HEK293 (cell line): ENCODE measurements at regions not wholly inside any gene's neighbourhood (a gene's known extent, or its start where the extent isn't known, plus 50 kb on each side); places are given as distances from the start of the nearest gene placed in this dataset.

Source experiments
- CTCF ChIA-PET: fragments of 350-600 bp; formaldehyde crosslinking; extraction: SDS; loops from one replicate; lab custom pipeline; 2021; ENCODE audit warnings: antibody characterized with exemption; lab: Yijun Ruan, JAX
- POLR2A ChIA-PET: fragments of 300-600 bp; formaldehyde crosslinking; extraction: SDS; loops from one replicate; lab custom pipeline; 2020; ENCODE audit warnings: antibody characterized with exemption, inconsistent platforms; lab: Yijun Ruan, JAX
- H3K27ac ChIP-seq: fragments of 200-500 bp; sonication (Bioruptor generic); 2 replicates; pipeline ENCODE4 v1.5.1; 2014; ENCODE audit warnings: low read depth, low read length, control low read depth, inconsistent platforms; ENCODE audit errors: extremely low read depth
- H3K36me3 ChIP-seq, 2 experiments: fragments of 200-500 bp in 1 of 2; sonication (Bioruptor generic) in 1 of 2; 1 replicate in 1 of 2; 2 replicates in 1 of 2; pipeline ENCODE4 v1.5.1; 2014 to 2017; ENCODE audit warnings: inconsistent platforms in 2 of 2, low read length in 2 of 2; ENCODE audit not compliant: control insufficient read depth in 2 of 2, insufficient read depth in 1 of 2
- H3K4me1 ChIP-seq: fragments of 200-500 bp; sonication (Bioruptor generic); 2 replicates; pipeline ENCODE4 v1.5.1; 2014; ENCODE audit warnings: mild to moderate bottlenecking, low read length, inconsistent platforms; ENCODE audit not compliant: control insufficient read depth, insufficient read depth
- H3K4me3 ChIP-seq: 2 replicates; pipeline ENCODE4 v1.5.1; 2011; ENCODE audit warnings: low read depth, mild to moderate bottlenecking, control low read depth, low read length, moderate library complexity
- H3K9me3 ChIP-seq: fragments of 200-500 bp; sonication (Bioruptor generic); 2 replicates; pipeline ENCODE4 v1.5.1; 2014; ENCODE audit warnings: low read depth, low read length, inconsistent platforms; ENCODE audit not compliant: control insufficient read depth, insufficient read depth
- HOXA7 ChIP-seq: sonication (generic); formaldehyde crosslinking; IDR thresholded peaks from 2 replicates; pipeline ENCODE4 v1.8.1; 2022; ENCODE audit warnings: missing genetic modification reagents, borderline replicate concordance
- KLF7 ChIP-seq: fragments of 450-650 bp; formaldehyde crosslinking; IDR thresholded peaks from 2 replicates; pipeline ENCODE4 v1.5.1; 2016; ENCODE audit warnings: missing biosample characterization, missing genetic modification characterization, borderline replicate concordance
- RBAK ChIP-seq: fragments of 450-650 bp; formaldehyde crosslinking; IDR thresholded peaks from 2 replicates; pipeline ENCODE4 v1.5.1; 2016; ENCODE audit warnings: missing biosample characterization, missing genetic modification characterization
- SCRT1 ChIP-seq: fragments of 450-650 bp; formaldehyde crosslinking; IDR thresholded peaks from 2 replicates; pipeline ENCODE4 v1.5.1; 2016; ENCODE audit warnings: missing biosample characterization, missing genetic modification characterization, borderline replicate concordance
- ZBTB1 ChIP-seq: fragments of 450-650 bp; formaldehyde crosslinking; IDR thresholded peaks from 2 replicates; pipeline ENCODE4 v1.5.1; 2016; ENCODE audit warnings: missing biosample characterization, missing genetic modification characterization
- ZBTB21 ChIP-seq: fragments of 450-650 bp; formaldehyde crosslinking; IDR thresholded peaks from 2 replicates; pipeline ENCODE4 v1.5.1; 2017; ENCODE audit warnings: missing biosample characterization, missing genetic modification characterization
- ZEB2 ChIP-seq: fragments of 450-650 bp; formaldehyde crosslinking; IDR thresholded peaks from 2 replicates; pipeline ENCODE4 v1.5.1; 2016; ENCODE audit warnings: missing biosample characterization, missing genetic modification characterization
- ZFHX2 ChIP-seq: fragments of 450-650 bp; formaldehyde crosslinking; conservative IDR thresholded peaks from 2 replicates; pipeline ENCODE4 v1.5.1; 2016; ENCODE audit warnings: missing biosample characterization, missing genetic modification characterization
- ZFP3 ChIP-seq: fragments of 450-650 bp; formaldehyde crosslinking; IDR thresholded peaks from 2 replicates; pipeline ENCODE4 v1.5.1; 2016; ENCODE audit warnings: low read depth, missing biosample characterization, missing genetic modification characterization
- ZIC2 ChIP-seq: fragments of 450-650 bp; formaldehyde crosslinking; IDR thresholded peaks from 2 replicates; pipeline ENCODE4 v1.5.1; 2016; ENCODE audit warnings: missing biosample characterization, missing genetic modification characterization
- ZNF138 ChIP-seq: fragments of 450-650 bp; formaldehyde crosslinking; IDR thresholded peaks from 2 replicates; pipeline ENCODE4 v1.5.1; 2016; ENCODE audit warnings: missing biosample characterization, missing genetic modification characterization, borderline replicate concordance
- ZNF174 ChIP-seq: fragments of 450-650 bp; formaldehyde crosslinking; IDR thresholded peaks from 2 replicates; pipeline ENCODE4 v1.5.0; 2017; ENCODE audit warnings: missing biosample characterization, mild to moderate bottlenecking, missing genetic modification characterization
- ZNF311 ChIP-seq: fragments of 450-650 bp; formaldehyde crosslinking; IDR thresholded peaks from 2 replicates; pipeline ENCODE4 v1.5.1; 2017; ENCODE audit warnings: missing biosample characterization, missing genetic modification characterization, borderline replicate concordance
- ZNF366 ChIP-seq: fragments of 450-650 bp; formaldehyde crosslinking; conservative IDR thresholded peaks from 2 replicates; pipeline ENCODE4 v1.5.1; 2016; ENCODE audit warnings: missing biosample characterization, missing genetic modification characterization
- ZNF501 ChIP-seq: fragments of 450-650 bp; formaldehyde crosslinking; IDR thresholded peaks from 2 replicates; pipeline ENCODE4 v1.5.1; 2016; ENCODE audit warnings: missing biosample characterization, missing genetic modification characterization
- ZNF560 ChIP-seq: fragments of 450-650 bp; formaldehyde crosslinking; IDR thresholded peaks from 2 replicates; pipeline ENCODE4 v1.5.1; 2017; ENCODE audit warnings: missing biosample characterization, missing genetic modification characterization, borderline replicate concordance
- ZNF596 ChIP-seq: fragments of 450-650 bp; IDR thresholded peaks from 2 replicates; pipeline ENCODE4 v1.5.0; 2018; ENCODE audit warnings: missing biosample characterization, mild to moderate bottlenecking, missing genetic modification characterization, moderate library complexity
- ZNF621 ChIP-seq: fragments of 450-650 bp; formaldehyde crosslinking; IDR thresholded peaks from 2 replicates; pipeline ENCODE4 v1.5.1; 2017; ENCODE audit warnings: missing biosample characterization, missing genetic modification characterization
- ZNF654 ChIP-seq: fragments of 450-650 bp; formaldehyde crosslinking; IDR thresholded peaks from 2 replicates; pipeline ENCODE4 v1.5.1; 2016; ENCODE audit warnings: low read depth, missing biosample characterization, missing genetic modification characterization
- ZNF670 ChIP-seq: fragments of 450-650 bp; formaldehyde crosslinking; IDR thresholded peaks from 2 replicates; pipeline ENCODE4 v1.5.1; 2016; ENCODE audit warnings: missing biosample characterization, missing genetic modification characterization, low read depth
- ZNF777 ChIP-seq: fragments of 450-650 bp; formaldehyde crosslinking; IDR thresholded peaks from 2 replicates; pipeline ENCODE4 v1.5.1; 2017; ENCODE audit warnings: missing biosample characterization, missing genetic modification characterization, borderline replicate concordance
- ZNF792 ChIP-seq: fragments of 450-650 bp; formaldehyde crosslinking; IDR thresholded peaks from 2 replicates; pipeline ENCODE4 v1.5.1; 2016; ENCODE audit warnings: missing biosample characterization, missing genetic modification characterization
- TF ChIP-seq, protein P1 (sequence below): IDR thresholded peaks from 2 replicates; pipeline ENCODE4 v1.6.1; 2011; ENCODE audit warnings: mild to moderate bottlenecking, low read depth, low read length, borderline replicate concordance
- TF ChIP-seq, protein P2 (sequence below): fragments of 450-650 bp; formaldehyde crosslinking; IDR thresholded peaks from 2 replicates; pipeline ENCODE4 v1.5.1; 2016; ENCODE audit warnings: missing biosample characterization, missing genetic modification characterization, low read depth
- TF ChIP-seq, protein P3 (sequence below): fragments of 450-650 bp; formaldehyde crosslinking; IDR thresholded peaks from 2 replicates; pipeline ENCODE4 v1.5.1; 2016; ENCODE audit warnings: missing biosample characterization, missing genetic modification characterization
- TF ChIP-seq, protein P4 (sequence below): fragments of 450-650 bp; formaldehyde crosslinking; IDR thresholded peaks from 2 replicates; pipeline ENCODE4 v1.5.1; 2016; ENCODE audit warnings: missing biosample characterization, missing genetic modification characterization

DNA sequence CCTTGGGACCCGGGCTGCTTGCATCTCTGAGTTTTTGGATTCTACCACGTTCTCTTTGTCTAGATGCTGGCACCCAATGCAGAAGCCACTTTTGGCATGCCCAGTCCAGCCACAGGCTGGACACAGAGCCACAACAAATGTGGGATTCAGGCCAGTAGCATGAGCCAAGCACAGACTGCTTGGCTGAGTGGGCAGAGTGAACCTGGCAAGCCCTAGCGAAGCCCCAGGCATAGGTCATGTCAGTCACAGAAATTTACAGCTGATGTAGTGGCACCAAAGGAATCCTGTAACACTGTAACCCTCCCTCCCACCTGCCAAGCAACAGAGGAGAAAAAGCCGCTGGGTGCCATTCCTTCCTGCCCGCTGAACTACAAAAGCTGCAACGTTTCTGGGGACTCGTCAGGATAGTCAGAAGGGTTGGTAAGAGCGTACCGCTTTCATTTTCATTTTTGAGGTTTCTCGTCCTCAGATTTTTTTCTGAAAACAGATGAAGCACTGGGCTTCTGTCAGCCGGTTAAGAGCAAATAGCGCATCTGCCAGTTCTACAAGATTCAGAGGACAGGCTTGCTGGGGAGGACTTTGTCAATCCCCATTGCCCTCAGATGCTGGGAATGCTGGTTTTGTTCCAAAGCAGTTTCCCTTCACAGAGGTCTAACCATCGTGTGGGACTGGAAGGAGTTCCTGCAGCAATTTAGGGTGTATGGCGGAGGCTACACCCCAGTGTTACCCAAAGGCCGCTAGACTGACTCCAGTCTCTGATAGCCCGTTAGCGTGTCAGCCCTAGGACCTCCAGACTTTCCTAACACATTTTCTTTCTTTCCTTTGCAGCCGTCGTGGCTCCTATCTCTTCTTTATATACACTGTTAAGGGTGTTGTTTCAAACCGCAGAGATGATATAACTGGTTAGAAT lies 399.0 kb downstream of the HTR1A start (continued):
- TF ChIP-seq, protein P1, sequence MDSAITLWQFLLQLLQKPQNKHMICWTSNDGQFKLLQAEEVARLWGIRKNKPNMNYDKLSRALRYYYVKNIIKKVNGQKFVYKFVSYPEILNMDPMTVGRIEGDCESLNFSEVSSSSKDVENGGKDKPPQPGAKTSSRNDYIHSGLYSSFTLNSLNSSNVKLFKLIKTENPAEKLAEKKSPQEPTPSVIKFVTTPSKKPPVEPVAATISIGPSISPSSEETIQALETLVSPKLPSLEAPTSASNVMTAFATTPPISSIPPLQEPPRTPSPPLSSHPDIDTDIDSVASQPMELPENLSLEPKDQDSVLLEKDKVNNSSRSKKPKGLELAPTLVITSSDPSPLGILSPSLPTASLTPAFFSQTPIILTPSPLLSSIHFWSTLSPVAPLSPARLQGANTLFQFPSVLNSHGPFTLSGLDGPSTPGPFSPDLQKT: no peak
- TF ChIP-seq ZIC2 (tag by site-specific recombination) (no peak), ZNF777 (tag by site-specific recombination) (no peak), ZNF792 (no peak), ZEB2 (tag by site-specific recombination) (no peak), SCRT1 (no peak), ZNF654 (tag by site-specific recombination) (no peak), KLF7 (tag by site-specific recombination) (no peak)
- TF ChIP-seq, protein P2, sequence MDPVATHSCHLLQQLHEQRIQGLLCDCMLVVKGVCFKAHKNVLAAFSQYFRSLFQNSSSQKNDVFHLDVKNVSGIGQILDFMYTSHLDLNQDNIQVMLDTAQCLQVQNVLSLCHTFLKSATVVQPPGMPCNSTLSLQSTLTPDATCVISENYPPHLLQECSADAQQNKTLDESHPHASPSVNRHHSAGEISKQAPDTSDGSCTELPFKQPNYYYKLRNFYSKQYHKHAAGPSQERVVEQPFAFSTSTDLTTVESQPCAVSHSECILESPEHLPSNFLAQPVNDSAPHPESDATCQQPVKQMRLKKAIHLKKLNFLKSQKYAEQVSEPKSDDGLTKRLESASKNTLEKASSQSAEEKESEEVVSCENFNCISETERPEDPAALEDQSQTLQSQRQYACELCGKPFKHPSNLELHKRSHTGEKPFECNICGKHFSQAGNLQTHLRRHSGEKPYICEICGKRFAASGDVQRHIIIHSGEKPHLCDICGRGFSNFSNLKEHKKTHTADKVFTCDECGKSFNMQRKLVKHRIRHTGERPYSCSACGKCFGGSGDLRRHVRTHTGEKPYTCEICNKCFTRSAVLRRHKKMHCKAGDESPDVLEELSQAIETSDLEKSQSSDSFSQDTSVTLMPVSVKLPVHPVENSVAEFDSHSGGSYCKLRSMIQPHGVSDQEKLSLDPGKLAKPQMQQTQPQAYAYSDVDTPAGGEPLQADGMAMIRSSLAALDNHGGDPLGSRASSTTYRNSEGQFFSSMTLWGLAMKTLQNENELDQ (tag by site-specific recombination): no peak
- TF ChIP-seq, all 188 proteins: peak for 0

DNA sequence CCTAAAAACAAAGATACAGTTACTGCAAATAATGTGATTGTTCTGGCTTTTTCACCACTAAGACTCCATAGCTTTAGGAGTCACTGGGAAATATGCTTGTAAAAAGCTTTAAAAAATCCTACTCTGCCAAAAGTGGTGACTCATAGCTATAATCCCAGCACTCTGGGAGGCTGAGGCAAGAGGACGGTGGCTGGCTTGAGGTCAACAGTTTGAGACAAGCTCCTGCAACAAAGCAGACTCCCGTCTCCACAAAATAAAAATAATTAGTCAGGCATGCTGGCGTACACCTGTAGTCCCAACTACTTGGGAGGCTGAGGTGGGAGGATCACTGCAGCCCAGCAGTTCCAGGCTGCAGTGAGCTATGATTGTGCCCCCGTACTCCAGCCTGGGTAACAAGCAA lies 406.4 kb downstream of the HTR1A start:
- H3K36me3 ChIP-seq: no peaks in the 10 kb centered on the region
- POLR2A ChIA-PET: no interaction called here
- H3K4me3 ChIP-seq: no peak overlapping the region
- no peaks in the 10 kb centered on the region for H3K9me3 ChIP-seq
- H3K27ac ChIP-seq: no peak overlapping the region
- TF ChIP-seq ZNF621 (tag by site-specific recombination): no peak
- no peak for TF ChIP-seq ZNF670
- TF ChIP-seq RBAK: no peak
- no peak for TF ChIP-seq ZBTB21 (tag by site-specific recombination)
- no peak for TF ChIP-seq HOXA7
- TF ChIP-seq ZNF138 (tag by site-specific recombination): no peak
- TF ChIP-seq SCRT1: no peak
- CTCF ChIA-PET: no interaction called here
- H3K4me1 ChIP-seq: no peaks in the 10 kb centered on the region

DNA sequence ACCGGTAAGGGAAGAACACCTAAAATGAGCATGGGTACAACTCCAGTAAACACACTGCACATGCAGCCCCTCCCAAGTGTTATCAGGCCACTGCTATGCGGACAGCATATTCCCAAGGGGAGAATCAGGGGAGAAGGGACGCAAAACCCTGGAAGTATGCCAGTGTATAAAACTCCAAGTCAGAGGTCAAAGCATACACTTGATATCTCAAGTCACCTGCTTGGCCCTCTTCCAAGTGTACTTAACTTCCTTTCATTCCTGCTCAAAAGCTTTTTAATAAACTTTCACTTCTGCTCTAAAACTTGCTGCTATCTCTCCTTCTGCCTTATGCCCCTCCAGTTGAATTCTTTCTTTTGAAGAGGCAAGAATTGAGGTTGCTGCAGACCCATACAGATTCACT lies 408.1 kb downstream of the HTR1A start:
- POLR2A ChIA-PET: no interaction called here
- H3K9me3 ChIP-seq: no peaks in the 10 kb centered on the region

DNA sequence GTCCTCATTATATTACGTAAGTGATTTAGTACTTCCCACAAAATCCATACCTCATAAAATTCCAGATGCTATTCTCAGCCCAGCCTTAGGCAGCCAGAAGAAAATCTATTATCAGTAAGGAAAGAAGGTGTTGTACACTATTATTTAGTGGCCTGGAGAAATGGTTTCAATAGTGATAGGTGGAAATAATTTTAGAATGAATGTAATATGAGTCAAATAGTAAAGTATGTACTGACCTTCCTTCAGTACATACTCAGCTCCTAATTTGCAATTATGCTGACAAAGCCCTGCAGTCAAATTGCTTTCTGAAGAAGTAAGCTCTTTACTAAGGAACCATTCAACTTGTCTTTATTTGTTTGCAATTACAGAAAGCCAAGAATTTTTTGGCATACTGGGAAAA lies 409.2 kb downstream of the HTR1A start:
- H3K9me3 ChIP-seq: no peaks in the 10 kb centered on the region
- H3K27ac ChIP-seq: no peak overlapping the region
- ChIA-PET CTCF (no interaction called here), POLR2A (no interaction called here)
- no peaks in the 10 kb centered on the region for H3K4me1 ChIP-seq
- H3K36me3 ChIP-seq: no peaks in the 10 kb centered on the region
- no peak overlapping the region for H3K4me3 ChIP-seq
- TF ChIP-seq ZNF174 (no peak), ZFHX2 (tag by site-specific recombination) (no peak), ZFP3 (tag by site-specific recombination) (no peak)
- TF ChIP-seq, protein P3, sequence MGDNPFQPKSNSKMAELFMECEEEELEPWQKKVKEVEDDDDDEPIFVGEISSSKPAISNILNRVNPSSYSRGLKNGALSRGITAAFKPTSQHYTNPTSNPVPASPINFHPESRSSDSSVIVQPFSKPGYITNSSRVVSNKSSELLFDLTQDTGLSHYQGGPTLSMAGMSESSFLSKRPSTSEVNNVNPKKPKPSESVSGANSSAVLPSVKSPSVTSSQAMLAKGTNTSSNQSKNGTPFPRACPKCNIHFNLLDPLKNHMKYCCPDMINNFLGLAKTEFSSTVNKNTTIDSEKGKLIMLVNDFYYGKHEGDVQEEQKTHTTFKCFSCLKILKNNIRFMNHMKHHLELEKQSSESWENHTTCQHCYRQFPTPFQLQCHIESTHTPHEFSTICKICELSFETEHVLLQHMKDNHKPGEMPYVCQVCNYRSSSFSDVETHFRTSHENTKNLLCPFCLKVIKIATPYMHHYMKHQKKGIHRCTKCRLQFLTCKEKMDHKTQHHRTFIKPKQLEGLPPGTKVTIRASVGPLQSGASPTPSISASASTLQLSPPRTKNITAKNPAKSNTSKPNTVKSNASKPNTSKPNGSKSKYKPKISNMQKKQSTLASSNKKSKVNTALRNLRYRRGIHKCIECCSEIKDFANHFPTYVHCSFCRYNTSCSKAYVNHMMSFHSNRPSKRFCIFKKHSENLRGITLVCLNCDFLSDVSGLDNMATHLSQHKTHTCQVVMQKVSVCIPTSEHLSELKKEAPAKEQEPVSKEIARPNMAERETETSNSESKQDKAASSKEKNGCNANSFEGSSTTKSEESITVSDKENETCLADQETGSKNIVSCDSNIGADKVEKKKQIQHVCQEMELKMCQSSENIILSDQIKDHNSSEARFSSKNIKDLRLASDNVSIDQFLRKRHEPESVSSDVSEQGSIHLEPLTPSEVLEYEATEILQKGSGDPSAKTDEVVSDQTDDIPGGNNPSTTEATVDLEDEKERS: no peak
- TF ChIP-seq, protein P4, sequence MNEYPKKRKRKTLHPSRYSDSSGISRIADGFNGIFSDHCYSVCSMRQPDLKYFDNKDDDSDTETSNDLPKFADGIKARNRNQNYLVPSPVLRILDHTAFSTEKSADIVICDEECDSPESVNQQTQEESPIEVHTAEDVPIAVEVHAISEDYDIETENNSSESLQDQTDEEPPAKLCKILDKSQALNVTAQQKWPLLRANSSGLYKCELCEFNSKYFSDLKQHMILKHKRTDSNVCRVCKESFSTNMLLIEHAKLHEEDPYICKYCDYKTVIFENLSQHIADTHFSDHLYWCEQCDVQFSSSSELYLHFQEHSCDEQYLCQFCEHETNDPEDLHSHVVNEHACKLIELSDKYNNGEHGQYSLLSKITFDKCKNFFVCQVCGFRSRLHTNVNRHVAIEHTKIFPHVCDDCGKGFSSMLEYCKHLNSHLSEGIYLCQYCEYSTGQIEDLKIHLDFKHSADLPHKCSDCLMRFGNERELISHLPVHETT (tag by site-specific recombination): no peak

More for the DNA sequence above, 408.1 kb downstream of the HTR1A start:
- Histone ChIP-seq H3K4me3 (no peak overlapping the region), H3K36me3 (no peaks in the 10 kb centered on the region), H3K4me1 (no peaks in the 10 kb centered on the region), H3K27ac (no peak overlapping the region)
- no peak for TF ChIP-seq ZBTB1
- no peak for TF ChIP-seq ZNF560 (tag by site-specific recombination)
- no peak for TF ChIP-seq ZNF366 (tag by site-specific recombination)
- TF ChIP-seq ZNF311 (tag by site-specific recombination): no peak
- TF ChIP-seq ZIC2 (tag by site-specific recombination): no peak
- no peak for TF ChIP-seq ZNF501 (tag by site-specific recombination)
- no peak for TF ChIP-seq ZNF596 (tag by site-specific recombination)
- CTCF ChIA-PET: no interaction called here
